HL-60 (cell line): ENCODE measurements at regions not wholly inside any gene's neighbourhood (a gene's known extent, or its start where the extent isn't known, plus 50 kb on each side); places are given as distances from the start of the nearest gene placed in this dataset.

Experiments
- CTCF ChIP-seq: IDR thresholded peaks from one replicate; pipeline ENCODE4 v1.5.1; 2011; ENCODE audit warnings: low read length, control low read depth, inconsistent platforms; ENCODE audit not compliant: insufficient read depth
- POLR2AphosphoS5 ChIP-seq: IDR thresholded peaks from 2 replicates; pipeline ENCODE4 v1.6.1; 2012; ENCODE audit warnings: low read depth
- REST ChIP-seq: IDR thresholded peaks from 2 replicates; pipeline ENCODE4 v1.6.1; 2012; ENCODE audit warnings: low read depth; ENCODE audit not compliant: insufficient replicate concordance
- SPI1 ChIP-seq: IDR thresholded peaks from 2 replicates; pipeline ENCODE4 v1.6.1; 2012; ENCODE audit warnings: low read depth, mild to moderate bottlenecking, borderline replicate concordance

- TF ChIP-seq CTCF, result no peak
- no peak for TF ChIP-seq POLR2AphosphoS5
- TF ChIP-seq REST, result no peak
- TF ChIP-seq SPI1, result no peak
Observed at GRCh38 chrX:10296576-10296975, 139.8 kb downstream of the CLCN4 start.
